ENCODE measurements at regions not wholly inside any gene's neighbourhood (a gene's known extent, or its start where the extent isn't known, plus 50 kb on each side); places are given as distances from the start of the nearest gene placed in this dataset.

GRCh38 chr4:58113126-58113525, 1002.9 kb upstream of the IGFBP7 start:
- Histone ChIP-seq H3K27me3 (replicated peaks in 1 of 7) (no peaks in the 10 kb centered on the region), H3K4me1 (no peaks in the 10 kb centered on the region), H3K4me3 (no peak overlapping the region), H3K27ac (no peak overlapping the region), H3K36me3 (no peaks in the 10 kb centered on the region), H3K9me3 (no peaks in the 10 kb centered on the region)
- DNase-seq: no peak
- 51 to 80% (median 60%) methylated on average over 2 of the region's 2 CpGs for WGBS, 5 donors
- TF ChIP-seq CTCF (IDR thresholded peaks at IDR 0.05 in 8 of 11, conservative IDR thresholded peaks at IDR 0.05 in 3 of 11): no peak
- no peak for TF ChIP-seq POLR2A (IDR thresholded peaks at IDR 0.05)
- intact Hi-C loops (cut with DNase I; ENCODE audit: low total_unique reads): no loop called here

GRCh38 chr4:58111818-58112217, 1001.6 kb upstream of the IGFBP7 start:
- WGBS, 5 donors: 50 to 83% (median 59%) methylated on average over 2 of the region's 2 CpGs
- Histone ChIP-seq H3K4me1 (no peaks in the 10 kb centered on the region), H3K9me3 (no peaks in the 10 kb centered on the region), H3K36me3 (no peaks in the 10 kb centered on the region), H3K27me3 (replicated peaks in 1 of 7) (no peaks in the 10 kb centered on the region), H3K4me3 (no peak overlapping the region), H3K27ac (no peak overlapping the region)
- DNase-seq: no peak
- intact Hi-C loops (cut with DNase I; ENCODE audit: low total_unique reads): no loop called here
- TF ChIP-seq POLR2AphosphoS5 (IDR thresholded peaks at IDR 0.05) (no peak), CTCF (IDR thresholded peaks at IDR 0.05 in 8 of 11, conservative IDR thresholded peaks at IDR 0.05 in 3 of 11) (no peak), POLR2A (IDR thresholded peaks at IDR 0.05) (no peak)

- Histone ChIP-seq H3K4me1 (no peaks in the 10 kb centered on the region), H3K27me3 (replicated peaks in 1 of 7) (no peaks in the 10 kb centered on the region), H3K36me3 (no peaks in the 10 kb centered on the region), H3K9me3 (no peaks in the 10 kb centered on the region), H3K27ac (no peak overlapping the region), H3K4me3 (no peak overlapping the region)
- intact Hi-C loops (cut with DNase I; ENCODE audit: low total_unique reads): no loop called here
- 86 to 99% (median 94%) methylated on average over 4 of the region's 4 CpGs for WGBS, 5 donors
- DNase-seq: no peak
- TF ChIP-seq POLR2AphosphoS5 (IDR thresholded peaks at IDR 0.05) (no peak), POLR2A (IDR thresholded peaks at IDR 0.05) (no peak), CTCF (IDR thresholded peaks at IDR 0.05 in 8 of 11, conservative IDR thresholded peaks at IDR 0.05 in 3 of 11) (no peak)
Measured at GRCh38 chr4:58093352-58093751, 983.2 kb upstream of the IGFBP7 start.

- intact Hi-C loops (cut with DNase I; ENCODE audit: low total_unique reads): no loop called here
- no peak overlapping the region for H3K4me3 ChIP-seq
Measured at GRCh38 chr4:58090539-58090938, 980.4 kb upstream of the IGFBP7 start.

More at GRCh38 chr4:58090539-58090938, 980.4 kb upstream of the IGFBP7 start:
- H3K27ac ChIP-seq: no peak overlapping the region
- peaks cover 0 to 3% (median 0%) of the 10 kb centered on the region in 8 donors for H3K9me3 ChIP-seq
- no peak for TF ChIP-seq POLR2A (IDR thresholded peaks at IDR 0.05)
- no peak for TF ChIP-seq POLR2AphosphoS5 (IDR thresholded peaks at IDR 0.05)
- no peak for TF ChIP-seq CTCF (IDR thresholded peaks at IDR 0.05 in 8 of 11, conservative IDR thresholded peaks at IDR 0.05 in 3 of 11)
- no peaks in the 10 kb centered on the region for H3K4me1 ChIP-seq
- no peaks in the 10 kb centered on the region for H3K36me3 ChIP-seq
- no peak for DNase-seq
- H3K27me3 ChIP-seq (replicated peaks in 1 of 7): no peaks in the 10 kb centered on the region

All from spleen (tissue), 11 donors.